SW480 (cell line): ENCODE measurements at regions not wholly inside any gene's neighbourhood (a gene's known extent, or its start where the extent isn't known, plus 50 kb on each side); places are given as distances from the start of the nearest gene placed in this dataset.

Experiments used
- DNase-seq: peaks from one replicate; pipeline ENCODE4 v3.0.0-alpha.2; 2016; ENCODE audit warnings: low spot score

GRCh38 chr6:22466665-22467245 lies 102.6 kb upstream of the HDGFL1 start:
- no peak for DNase-seq

DNA sequence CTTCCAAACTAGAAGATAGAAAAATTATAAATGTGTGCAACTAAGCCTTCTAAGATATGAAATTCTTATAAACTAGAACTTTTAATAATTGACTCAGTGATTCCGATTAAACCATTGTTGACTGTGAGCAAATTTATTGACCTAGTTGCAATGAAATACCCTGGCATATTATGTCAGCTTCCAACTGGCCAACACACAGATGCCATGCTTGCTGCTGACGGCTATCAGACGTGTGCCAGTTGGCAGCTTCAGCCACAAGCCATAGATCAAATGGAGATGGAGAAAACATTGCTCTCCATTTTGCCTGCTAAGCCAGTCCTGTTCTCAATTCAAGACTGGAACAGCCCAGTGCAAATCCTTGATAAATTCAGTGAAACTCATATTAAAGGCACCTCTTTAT lies 101.7 kb upstream of the HDGFL1 start:
- DNase-seq = no peak

DNA sequence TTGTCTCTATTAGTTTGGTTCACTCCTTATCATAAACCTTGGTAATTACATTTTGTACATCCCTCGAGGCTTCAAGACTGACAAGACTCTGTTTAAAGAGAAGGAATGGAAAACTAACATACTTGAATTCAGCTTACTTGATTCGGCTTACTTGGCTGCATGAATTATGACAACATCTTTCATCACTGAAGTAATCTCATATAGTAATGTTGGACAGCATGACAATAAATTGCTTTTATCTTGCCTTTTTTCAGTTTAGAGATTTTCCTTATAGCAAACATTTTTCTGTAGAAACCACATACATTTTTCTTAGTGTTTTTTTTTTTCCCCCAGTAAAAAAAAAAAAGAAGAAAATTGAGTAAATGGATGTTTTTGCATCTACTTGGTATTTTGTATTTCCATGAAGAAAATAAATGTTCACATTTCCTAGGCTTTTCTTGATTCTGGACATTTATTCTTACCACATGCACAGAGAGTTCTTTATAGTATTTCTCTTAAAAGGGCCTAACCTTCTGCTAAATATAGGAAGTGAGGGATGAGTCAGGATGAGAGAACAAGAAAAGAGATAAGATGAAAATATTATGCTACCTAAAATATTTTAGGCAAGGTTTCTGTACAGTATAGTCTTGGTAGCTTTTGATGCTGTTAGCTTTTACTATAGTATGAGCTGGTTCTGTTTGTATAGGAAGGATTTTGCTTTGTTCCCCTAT lies 101.0 kb upstream of the HDGFL1 start:
- no peak for DNase-seq

GRCh38 chr6:22470454-22471131 lies 98.8 kb upstream of the HDGFL1 start:
- no peak for DNase-seq

DNA sequence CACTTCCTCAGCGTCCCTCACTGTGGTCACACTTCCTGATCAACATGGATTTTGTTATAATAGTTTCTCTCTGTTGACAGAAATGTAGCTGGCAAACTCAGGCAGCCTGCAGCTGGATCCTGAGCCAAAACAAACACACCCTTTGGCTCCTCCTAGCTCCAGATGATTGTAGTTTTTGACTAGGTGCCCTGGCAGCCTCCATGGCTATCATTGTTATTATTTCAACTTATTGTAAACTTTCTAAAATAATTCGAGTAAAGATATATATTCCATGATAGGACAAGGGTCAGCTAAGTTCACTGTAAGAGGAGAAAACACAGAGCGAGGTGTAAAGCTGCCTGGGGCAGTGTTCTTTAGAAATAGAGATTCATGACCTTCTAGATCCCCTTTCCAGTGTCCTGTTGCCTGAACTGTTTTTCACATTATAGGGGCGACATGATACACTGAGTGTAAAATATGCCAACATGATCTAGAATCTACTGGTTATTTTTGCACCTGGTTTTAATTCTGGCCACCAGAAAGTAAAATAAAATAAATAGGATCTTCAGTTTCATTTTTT lies 98.2 kb upstream of the HDGFL1 start:
- DNase-seq = peak; percentile 3

DNA sequence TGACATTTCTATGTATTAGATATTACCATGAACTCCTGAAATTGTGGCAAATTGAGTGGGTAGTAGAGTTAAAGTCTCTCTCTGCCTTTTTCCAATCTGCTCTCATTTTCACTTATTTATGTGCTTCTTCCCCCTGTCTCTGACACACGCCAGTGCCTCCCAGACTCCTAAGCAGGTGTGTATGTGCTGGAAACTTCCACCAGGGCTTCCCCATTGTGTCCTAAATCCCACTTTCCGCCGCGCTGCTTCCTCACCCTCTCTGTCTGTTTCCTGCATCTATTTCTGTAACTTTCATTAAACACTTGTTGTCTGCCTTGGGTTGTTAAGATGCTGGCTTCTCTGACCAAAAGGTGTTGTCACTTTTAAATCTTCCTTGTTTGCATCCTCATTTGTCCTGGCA lies 97.6 kb upstream of the HDGFL1 start:
- no peak for DNase-seq

DNA sequence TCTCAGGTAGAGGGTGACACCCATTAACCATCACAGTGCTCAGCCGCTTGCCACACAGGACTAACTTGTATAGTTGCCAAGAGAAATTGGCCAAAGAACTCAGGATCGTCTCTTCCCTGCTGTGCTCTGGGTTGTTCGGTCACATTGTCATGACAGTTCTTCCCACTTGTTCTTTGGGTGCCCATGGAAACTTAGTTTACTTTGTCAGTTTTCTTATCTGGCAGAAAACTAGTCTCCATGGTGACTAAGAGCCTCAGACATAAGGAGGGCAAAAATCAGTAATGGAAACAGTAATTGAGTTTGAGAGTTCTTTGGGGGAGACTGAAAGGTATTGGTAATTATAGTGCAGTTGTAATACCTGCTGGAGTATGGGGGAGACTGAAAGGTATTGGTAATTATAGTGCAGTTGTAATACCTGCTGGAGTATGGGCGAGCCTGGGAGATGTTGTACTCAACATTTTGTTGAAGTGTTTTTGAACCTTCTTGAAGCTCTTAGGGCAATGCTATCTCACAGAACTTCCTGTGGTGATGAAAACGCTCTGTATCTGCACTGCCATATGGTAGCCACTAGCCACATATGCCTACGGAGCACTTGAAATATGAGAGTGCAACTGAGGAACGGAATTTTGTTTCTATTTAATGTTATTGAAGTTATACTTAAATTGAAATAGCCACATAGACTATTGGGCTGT lies 95.2 kb upstream of the HDGFL1 start:
- DNase-seq = no peak

DNA sequence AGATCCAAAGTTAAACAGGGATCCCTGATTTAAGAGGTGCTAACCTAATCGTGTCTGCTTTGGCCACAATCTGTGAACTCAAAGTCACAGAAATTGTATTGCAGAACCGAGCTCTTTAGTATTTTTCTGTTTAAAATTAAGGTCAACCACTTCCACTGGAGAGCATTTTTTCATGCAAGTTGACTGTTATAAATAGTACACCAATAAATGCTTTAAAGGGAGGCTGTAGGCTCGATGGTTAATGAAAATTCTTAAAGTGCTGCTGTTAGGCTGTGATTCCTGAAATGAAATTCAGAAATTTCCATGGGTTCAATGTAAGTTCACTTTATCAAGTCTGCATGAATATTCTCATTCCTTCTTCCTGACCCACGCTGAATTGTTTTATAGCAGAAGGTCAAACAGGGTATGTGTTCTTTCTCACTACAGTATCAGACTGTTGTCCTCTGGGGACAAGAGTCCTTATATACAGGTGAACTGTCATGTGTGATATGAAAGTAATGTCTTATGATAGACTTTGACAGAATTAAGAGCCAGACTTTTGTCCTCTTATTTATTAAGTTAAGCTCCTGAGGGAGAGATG lies 92.5 kb upstream of the HDGFL1 start:
- no peak for DNase-seq

DNA sequence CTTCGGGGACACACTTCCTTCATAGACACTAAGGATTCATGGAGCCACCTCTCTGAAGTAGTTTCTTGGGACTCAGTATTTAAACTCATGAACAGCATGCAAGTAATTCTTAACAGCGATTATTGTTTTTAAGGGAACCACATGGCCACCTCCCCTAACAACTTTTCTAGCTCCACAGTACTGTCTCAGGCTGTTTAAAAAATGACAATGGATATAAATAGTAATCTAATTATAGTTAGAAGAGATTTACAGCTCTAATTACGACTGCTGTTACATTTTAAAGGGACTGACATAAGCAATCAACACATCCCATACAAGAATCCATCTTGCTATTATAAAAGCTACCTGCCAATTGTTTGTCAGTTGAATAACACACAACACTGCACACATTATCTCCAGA lies 72.1 kb upstream of the HDGFL1 start:
- DNase-seq = no peak

DNA sequence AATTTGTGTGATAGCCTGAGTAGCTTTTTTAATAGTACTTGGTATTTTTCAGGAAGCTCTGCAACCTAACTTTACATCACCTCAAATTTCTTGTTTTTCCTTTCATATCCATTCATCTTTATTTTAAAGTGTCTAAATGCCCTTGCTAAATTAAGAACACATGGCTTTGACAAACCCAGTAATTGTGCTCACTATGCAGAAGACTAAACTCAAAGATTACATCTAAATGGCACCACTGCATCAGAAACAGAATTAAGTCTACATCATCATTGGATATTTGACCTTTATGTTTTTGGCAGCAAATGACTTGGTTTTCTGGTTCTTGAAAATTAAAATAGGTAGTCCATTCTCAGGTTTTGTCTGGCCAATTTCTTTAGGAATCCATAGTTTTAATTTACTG lies 69.6 kb upstream of the HDGFL1 start:
- DNase-seq = no peak

- no peak for DNase-seq
Observed at GRCh38 chr6:22506496-22506895, 62.9 kb upstream of the HDGFL1 start.

GRCh38 chr6:22512686-22513427 lies 56.5 kb upstream of the HDGFL1 start:
- DNase-seq = no peak

GRCh38 chr6:22513667-22514066 lies 55.7 kb upstream of the HDGFL1 start:
- DNase-seq = no peak

DNA sequence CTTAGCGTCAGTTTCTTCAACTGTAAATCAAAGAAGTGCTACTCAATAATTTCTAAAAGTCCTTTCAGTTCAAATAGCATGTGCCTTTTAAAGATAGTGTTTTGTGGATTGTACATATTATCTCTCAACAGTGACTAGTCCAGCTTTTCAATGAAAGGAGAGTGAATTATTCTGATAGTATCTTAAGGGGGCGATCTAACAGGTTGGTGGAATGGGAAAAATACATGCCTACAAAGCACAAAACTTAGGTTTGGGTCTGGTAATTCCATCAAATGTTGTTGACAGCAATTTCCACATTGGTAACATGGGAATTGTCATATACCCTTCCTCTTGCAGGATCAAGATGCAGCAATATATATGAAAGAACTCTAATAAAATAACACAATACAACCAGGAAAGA lies 50.1 kb upstream of the HDGFL1 start:
- DNase-seq = no peak
